Adrenal gland (tissue), 9 donors: ENCODE measurements at regions not wholly inside any gene's neighbourhood (a gene's known extent, or its start where the extent isn't known, plus 50 kb on each side); places are given as distances from the start of the nearest gene placed in this dataset.

ENCODE experiments used
- DNase-seq, 7 donors: peaks; one replicate each; pipeline ENCODE4 v3.0.0-alpha.2; 2019 to 2020
- H3K27ac ChIP-seq, 5 donors: fragments of 200-600 bp; sonication (generic) in 4 of 5; 1 replicate in 3 of 5; 2 replicates in 2 of 5; pipeline versions ENCODE4 v1.5.1 to v1.8.0; 2016 to 2020; ENCODE audit warnings: mild to moderate bottlenecking in 1 of 5
- H3K27me3 ChIP-seq: fragments of 200-600 bp; 2 replicates; pipeline ENCODE4 v1.8.0; 2021
- H3K36me3 ChIP-seq, 2 donors: fragments of 200-600 bp; replicated peaks in 1 of 2; 1 replicate in 1 of 2; 2 replicates in 1 of 2; pipeline versions ENCODE4 v1.5.1 to v1.8.0; 2018 to 2022
- H3K4me1 ChIP-seq, 2 donors: fragments of 200-600 bp; replicated peaks in 1 of 2; 1 replicate in 1 of 2; 2 replicates in 1 of 2; pipeline versions ENCODE4 v1.5.1 to v1.8.0; 2018 to 2021
- H3K4me3 ChIP-seq, 4 donors: fragments of 200-600 bp; sonication (generic) in 3 of 4; one replicate each; pipeline ENCODE4 v1.5.1; 2016 to 2018
- H3K9me3 ChIP-seq, 3 donors: fragments of 200-600 bp; sonication (generic) in 1 of 3; replicated peaks in 1 of 3; 1 replicate in 2 of 3; 2 replicates in 1 of 3; pipeline versions ENCODE4 v1.5.1 to v1.8.0; 2016 to 2021
- POLR2A ChIP-seq, 2 donors: fragments of 450-650 bp; IDR thresholded peaks; one replicate each; pipeline ENCODE4 v1.6.1; 2017; ENCODE audit warnings: antibody characterized with exemption in 2 of 2, mild to moderate bottlenecking in 2 of 2, moderate library complexity in 1 of 2
- WGBS, 4 donors: extraction: QIAGEN DNeasy Blood & Tissue Kit in 2 of 4; methylation state at CpG; one replicate each; pipeline versions ENCODE4 v1.1.5 to v1.1.7; 2013 to 2017; 5-methylcytosine and 5-hydroxymethylcytosine counted together
- intact Hi-C, 2 donors: fragments of 100-400 bp; cut with DNase I; formaldehyde crosslinking; loops; one replicate each; pipeline versions ENCODE4 v1.14.1 to v1.15.0; 2022 to 2023
- TF ChIP-seq, protein P1 (sequence below), 6 experiments: fragments of 450-650 bp in 4 of 6; fragments of 200-600 bp in 2 of 6; sonication (generic) in 1 of 6; IDR thresholded peaks; 1 replicate in 5 of 6; 2 replicates in 1 of 6; pipeline versions ENCODE4 v1.5.1 to v1.8.0; 2016 to 2021; ENCODE audit warnings: antibody characterized with exemption in 6 of 6, mild to moderate bottlenecking in 2 of 6, moderate library complexity in 1 of 6
- donor health status: healthy with polysubstance abuse.
- donor health status: Bipolar disorder and iron deficiency.
- donor health status: DM: yes; HTN: yes; CAD: no.
- donor health status: DM: no; HTN: no; CAD: no.
- donor health status: DM: no; HTN: no; CAD: no.

DNA sequence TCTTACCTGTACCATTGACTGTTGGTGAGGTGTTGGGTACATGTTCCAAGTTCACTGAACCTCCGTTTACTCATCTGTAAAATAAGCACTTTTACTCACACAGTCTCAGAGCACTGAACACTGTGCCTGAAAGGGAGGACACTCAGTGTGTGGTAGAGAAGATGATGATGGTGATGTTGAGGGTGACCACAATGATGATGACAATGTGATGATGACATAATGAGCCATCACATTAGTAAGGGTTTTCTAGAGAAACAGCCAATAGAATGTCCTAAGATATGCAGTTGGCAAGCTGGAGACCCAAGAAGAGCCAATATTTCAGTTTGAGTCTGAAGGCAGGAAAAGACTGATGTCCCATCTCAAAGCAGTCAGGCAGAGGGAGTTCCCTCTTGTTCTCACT, 315.4 kb upstream of the IGFBP7 start:
- H3K4me1 ChIP-seq = peaks cover 0 to 3% of the 10 kb centered on the region in 2 donors
- TF ChIP-seq POLR2A (IDR thresholded peaks at IDR 0.05) = no peak
- TF ChIP-seq, protein P1, sequence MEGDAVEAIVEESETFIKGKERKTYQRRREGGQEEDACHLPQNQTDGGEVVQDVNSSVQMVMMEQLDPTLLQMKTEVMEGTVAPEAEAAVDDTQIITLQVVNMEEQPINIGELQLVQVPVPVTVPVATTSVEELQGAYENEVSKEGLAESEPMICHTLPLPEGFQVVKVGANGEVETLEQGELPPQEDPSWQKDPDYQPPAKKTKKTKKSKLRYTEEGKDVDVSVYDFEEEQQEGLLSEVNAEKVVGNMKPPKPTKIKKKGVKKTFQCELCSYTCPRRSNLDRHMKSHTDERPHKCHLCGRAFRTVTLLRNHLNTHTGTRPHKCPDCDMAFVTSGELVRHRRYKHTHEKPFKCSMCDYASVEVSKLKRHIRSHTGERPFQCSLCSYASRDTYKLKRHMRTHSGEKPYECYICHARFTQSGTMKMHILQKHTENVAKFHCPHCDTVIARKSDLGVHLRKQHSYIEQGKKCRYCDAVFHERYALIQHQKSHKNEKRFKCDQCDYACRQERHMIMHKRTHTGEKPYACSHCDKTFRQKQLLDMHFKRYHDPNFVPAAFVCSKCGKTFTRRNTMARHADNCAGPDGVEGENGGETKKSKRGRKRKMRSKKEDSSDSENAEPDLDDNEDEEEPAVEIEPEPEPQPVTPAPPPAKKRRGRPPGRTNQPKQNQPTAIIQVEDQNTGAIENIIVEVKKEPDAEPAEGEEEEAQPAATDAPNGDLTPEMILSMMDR (IDR thresholded peaks at IDR 0.05) = no peak
- intact Hi-C loops = no loop called here

DNA sequence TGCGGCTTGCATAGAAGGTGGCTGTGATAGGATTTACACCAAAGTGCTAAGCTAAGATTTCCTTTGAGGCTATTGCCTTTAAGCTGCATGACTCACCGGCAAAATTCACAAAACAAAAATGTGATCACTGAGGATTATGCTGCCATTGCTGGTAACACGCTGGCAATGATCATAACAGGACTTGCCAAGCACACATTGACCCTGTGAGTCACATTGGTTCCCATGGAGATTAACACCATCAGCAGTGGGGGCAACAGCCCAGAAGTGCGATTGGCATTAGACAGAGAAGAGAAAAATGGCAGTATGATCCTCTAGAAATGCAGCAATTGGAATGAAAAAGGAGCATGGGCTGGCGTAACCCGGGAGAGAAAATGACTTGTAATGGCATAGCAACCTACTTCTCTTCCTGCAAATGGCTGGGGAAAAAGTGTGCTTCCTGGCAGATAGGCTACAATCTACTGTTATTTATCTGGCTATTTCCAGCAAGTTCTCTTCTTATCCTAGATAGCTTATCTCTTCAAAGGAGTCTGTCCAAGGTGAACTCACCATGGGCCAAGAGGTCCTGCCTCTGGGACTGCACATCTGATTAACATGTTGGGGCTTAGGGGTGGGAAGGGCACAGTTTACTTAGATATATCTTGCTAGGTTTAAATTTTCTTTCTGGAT, 314.2 kb upstream of the IGFBP7 start:
- no peak overlapping the region for H3K4me3 ChIP-seq
- intact Hi-C loops = no loop called here
- peak; percentile 34 to 86 (median 64) for DNase-seq

More for the DNA sequence above, 315.4 kb upstream of the IGFBP7 start:
- Histone ChIP-seq H3K4me3 (no peak overlapping the region), H3K27ac (no peak overlapping the region), H3K36me3 (no peaks in the 10 kb centered on the region), H3K27me3 (peaks cover 2% of the 10 kb centered on the region), H3K9me3 (no peaks in the 10 kb centered on the region)
- DNase-seq = no peak
- 55 to 82% (median 68%) methylated on average over 1 of the region's 1 CpG for WGBS, 4 donors

DNA sequence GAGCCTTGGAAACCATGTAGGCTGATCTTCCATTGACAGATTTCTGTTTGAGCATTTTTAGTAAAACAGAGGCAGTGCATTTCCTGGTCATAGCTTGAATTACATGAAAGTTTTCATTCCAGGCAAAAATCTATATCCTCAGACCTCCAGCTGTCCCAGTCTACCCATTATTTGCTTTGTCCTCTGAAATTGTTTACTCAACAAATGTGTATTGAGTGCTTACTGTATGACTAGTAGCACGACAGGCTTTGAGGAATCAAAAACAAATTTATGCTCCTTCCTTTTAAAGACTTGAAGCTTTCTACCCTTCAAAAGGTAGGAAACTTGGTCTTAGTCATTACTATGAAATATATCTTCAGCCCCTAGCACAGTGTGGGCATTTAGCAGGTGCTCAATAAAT, 307.9 kb upstream of the IGFBP7 start:
- Histone ChIP-seq H3K4me1 (no peaks in the 10 kb centered on the region), H3K36me3 (no peaks in the 10 kb centered on the region), H3K4me3 (no peak overlapping the region), H3K9me3 (no peaks in the 10 kb centered on the region), H3K27ac (no peak overlapping the region), H3K27me3 (no peaks in the 10 kb centered on the region)
- DNase-seq = no peak
- 45 to 61% (median 51%) methylated on average over 1 of the region's 1 CpG for WGBS, 4 donors
- intact Hi-C loops = no loop called here
- TF ChIP-seq, protein P1 (IDR thresholded peaks at IDR 0.05) = no peak
- no peak for TF ChIP-seq POLR2A (IDR thresholded peaks at IDR 0.05)

More for the DNA sequence above, 314.2 kb upstream of the IGFBP7 start:
- H3K36me3 ChIP-seq = no peaks in the 10 kb centered on the region
- peak overlapping the region in 1 of 5 donors; percentile 40 for H3K27ac ChIP-seq
- H3K9me3 ChIP-seq = no peaks in the 10 kb centered on the region
- WGBS, 4 donors = 52 to 65% (median 56%) methylated on average over 6 of the region's 6 CpGs
- H3K27me3 ChIP-seq = no peaks in the 10 kb centered on the region
- H3K4me1 ChIP-seq = peaks cover 0 to 3% of the 10 kb centered on the region in 2 donors
- TF ChIP-seq, protein P1 (IDR thresholded peaks at IDR 0.05) = no peak

DNA sequence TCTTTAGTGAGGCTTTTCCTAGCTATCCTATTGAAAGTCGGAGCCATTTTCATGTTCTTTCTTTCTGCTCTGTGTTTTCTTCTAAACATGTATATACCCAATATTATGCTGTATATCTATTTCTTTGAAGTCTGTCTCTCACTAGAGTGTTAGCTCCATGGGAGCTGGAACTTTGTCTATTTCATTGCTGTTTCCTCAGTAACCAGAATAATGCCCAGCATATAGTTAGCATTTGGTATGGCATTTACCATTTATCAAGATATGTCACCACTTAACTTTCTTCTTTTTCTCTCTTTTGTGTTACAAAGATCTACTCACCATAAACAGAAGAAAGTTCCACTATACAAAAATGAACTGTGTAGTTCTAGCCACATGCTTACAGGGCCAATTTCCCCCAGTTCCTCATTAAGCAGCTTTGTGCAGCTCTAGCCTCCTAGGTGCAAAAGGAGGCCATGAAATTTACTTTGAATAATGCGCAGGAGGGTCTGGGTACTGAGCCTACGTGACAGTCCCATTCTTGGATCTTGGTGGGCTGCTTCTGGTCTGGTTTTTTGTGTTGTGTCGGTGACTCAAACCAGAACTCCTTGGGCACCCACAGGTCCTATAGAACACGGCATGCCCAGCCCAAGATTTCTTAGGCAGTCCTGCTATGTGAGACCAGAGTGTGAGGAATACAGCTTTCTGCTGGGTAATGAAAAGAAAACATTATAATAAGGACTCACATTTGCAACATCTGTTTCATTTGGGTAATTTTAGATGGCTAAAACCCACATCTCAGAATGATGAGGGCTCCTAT, 302.3 kb upstream of the IGFBP7 start:
- no peak overlapping the region for H3K27ac ChIP-seq
- no peaks in the 10 kb centered on the region for H3K36me3 ChIP-seq
- H3K27me3 ChIP-seq = no peaks in the 10 kb centered on the region
- no peaks in the 10 kb centered on the region for H3K4me1 ChIP-seq
- intact Hi-C loops = no loop called here
- no peaks in the 10 kb centered on the region for H3K9me3 ChIP-seq
- WGBS, 4 donors = 77 to 90% (median 88%) methylated on average over 5 of the region's 5 CpGs
- TF ChIP-seq, protein P1 (IDR thresholded peaks at IDR 0.05) = no peak
- TF ChIP-seq POLR2A (IDR thresholded peaks at IDR 0.05) = no peak
- no peak for DNase-seq
- H3K4me3 ChIP-seq = no peak overlapping the region
